Smooth muscle cell (in vitro differentiated cells): ENCODE measurements at regions not wholly inside any gene's neighbourhood (a gene's known extent, or its start where the extent isn't known, plus 50 kb on each side); places are given as distances from the start of the nearest gene placed in this dataset.

Source experiments
- DNase-seq: peaks from one replicate; lab custom pipeline; 2025; ENCODE audit not compliant: unreplicated experiment; lab: John Stamatoyannopoulos, UW
- H2AFZ ChIP-seq: fragments of 200-600 bp; sonication (generic); 2 replicates; pipeline ENCODE4 v1.6.0; 2016; ENCODE audit warnings: antibody characterized with exemption, low read depth, mild to moderate bottlenecking
- H3F3A ChIP-seq: fragments of 200-600 bp; sonication (generic); 2 replicates; pipeline ENCODE4 v1.6.0; 2017; ENCODE audit warnings: antibody characterized with exemption, low read depth
- H3K27ac ChIP-seq: fragments of 200-600 bp; sonication (generic); 2 replicates; pipeline ENCODE4 v1.5.1; 2016; ENCODE audit warnings: low read depth, mild to moderate bottlenecking
- H3K27me3 ChIP-seq: fragments of 200-600 bp; sonication (generic); 2 replicates; pipeline ENCODE4 v1.6.1; 2016; ENCODE audit warnings: low read depth, mild to moderate bottlenecking
- H3K36me3 ChIP-seq: fragments of 200-600 bp; sonication (generic); 2 replicates; pipeline ENCODE4 v1.5.1; 2016; ENCODE audit warnings: low read depth
- H3K4me1 ChIP-seq: fragments of 200-600 bp; sonication (generic); 2 replicates; pipeline ENCODE4 v1.5.1; 2016; ENCODE audit warnings: low read depth
- H3K4me2 ChIP-seq: fragments of 200-600 bp; sonication (generic); 2 replicates; pipeline ENCODE4 v1.6.0; 2016; ENCODE audit warnings: mild to moderate bottlenecking
- H3K4me3 ChIP-seq: fragments of 200-600 bp; sonication (generic); 2 replicates; pipeline ENCODE4 v1.5.1; 2016; ENCODE audit warnings: mild to moderate bottlenecking
- H3K79me2 ChIP-seq: fragments of 200-600 bp; sonication (generic); 2 replicates; pipeline ENCODE4 v1.6.0; 2016; ENCODE audit warnings: low read depth, mild to moderate bottlenecking
- H3K9ac ChIP-seq: fragments of 200-600 bp; sonication (generic); 2 replicates; pipeline ENCODE4 v1.6.0; 2016; ENCODE audit warnings: low read depth
- H3K9me3 ChIP-seq: fragments of 200-600 bp; sonication (generic); replicated peaks from 2 replicates; pipeline ENCODE4 v1.5.1; 2016; ENCODE audit warnings: low read depth
- H4K20me1 ChIP-seq: fragments of 200-600 bp; sonication (generic); 2 replicates; pipeline ENCODE4 v1.6.0; 2016; ENCODE audit warnings: low read depth
- CTCF ChIP-seq: fragments of 200-600 bp; sonication (generic); IDR thresholded peaks from 2 replicates; pipeline ENCODE4 v1.5.1; 2017; ENCODE audit warnings: borderline replicate concordance, mild to moderate bottlenecking, antibody characterized with exemption; ENCODE audit not compliant: insufficient read depth, poor library complexity, severe bottlenecking
- WGBS: methylation state at CpG from one replicate; pipeline ENCODE4 v1.1.7; 2016; ENCODE audit warnings: low lambda C conversion rate; 5-methylcytosine and 5-hydroxymethylcytosine counted together

GRCh38 chr3:117880638-117881037 is 1154.0 kb downstream of the IGSF11 start:
- Histone ChIP-seq H3K27me3 (no peaks in the 10 kb centered on the region), H3K9me3 (no peaks in the 10 kb centered on the region), H3K4me2 (no peak overlapping the region), H4K20me1 (no peaks in the 10 kb centered on the region), H3K4me3 (no peak overlapping the region), H3K9ac (no peak overlapping the region), H3K36me3 (no peaks in the 10 kb centered on the region), H3F3A (no peaks in the 10 kb centered on the region), H3K27ac (no peak overlapping the region), H3K79me2 (no peaks in the 10 kb centered on the region), H2AFZ (no peak overlapping the region), H3K4me1 (peaks cover 3% of the 10 kb centered on the region)
- no peak for DNase-seq
- 39% methylated on average over 2 of the region's 2 CpGs for WGBS
- TF ChIP-seq CTCF = no peak

- Histone ChIP-seq H2AFZ (no peak overlapping the region), H3K79me2 (no peaks in the 10 kb centered on the region), H4K20me1 (no peaks in the 10 kb centered on the region), H3K4me2 (no peak overlapping the region), H3K9me3 (no peaks in the 10 kb centered on the region), H3K4me3 (no peak overlapping the region), H3K27me3 (no peaks in the 10 kb centered on the region), H3K9ac (no peak overlapping the region), H3K36me3 (no peaks in the 10 kb centered on the region), H3K4me1 (no peaks in the 10 kb centered on the region), H3F3A (no peaks in the 10 kb centered on the region), H3K27ac (no peak overlapping the region)
- DNase-seq = no peak
- TF ChIP-seq CTCF = no peak
- WGBS = 90% methylated on average over 2 of the region's 2 CpGs
Measured at GRCh38 chr3:117881210-117881609, 1153.4 kb downstream of the IGSF11 start.

- no peak for TF ChIP-seq CTCF
- Histone ChIP-seq H3K27ac (no peak overlapping the region), H3K79me2 (no peaks in the 10 kb centered on the region), H4K20me1 (no peaks in the 10 kb centered on the region), H3K27me3 (no peaks in the 10 kb centered on the region), H3K4me2 (no peak overlapping the region), H3K9me3 (no peaks in the 10 kb centered on the region), H3K9ac (no peak overlapping the region), H3F3A (no peaks in the 10 kb centered on the region), H3K4me3 (no peak overlapping the region), H3K4me1 (peaks cover 9% of the 10 kb centered on the region), H3K36me3 (no peaks in the 10 kb centered on the region), H2AFZ (no peak overlapping the region)
- WGBS = 70% methylated on average over 5 of the region's 5 CpGs
- DNase-seq = no peak
Measured at GRCh38 chr3:117885011-117885441, 1149.6 kb downstream of the IGSF11 start.

- 55% methylated on average over 3 of the region's 3 CpGs for WGBS
- TF ChIP-seq CTCF = no peak
Measured at GRCh38 chr3:117886147-117886546, 1148.5 kb downstream of the IGSF11 start.

More at GRCh38 chr3:117886147-117886546, 1148.5 kb downstream of the IGSF11 start:
- H3F3A ChIP-seq = no peaks in the 10 kb centered on the region
- no peak overlapping the region for H3K4me3 ChIP-seq
- H3K36me3 ChIP-seq = no peaks in the 10 kb centered on the region
- no peak overlapping the region for H3K9ac ChIP-seq
- no peaks in the 10 kb centered on the region for H3K79me2 ChIP-seq
- no peak overlapping the region for H2AFZ ChIP-seq
- H3K4me1 ChIP-seq = peaks cover 9% of the 10 kb centered on the region
- H3K4me2 ChIP-seq = no peak overlapping the region
- DNase-seq = no peak
- H4K20me1 ChIP-seq = no peaks in the 10 kb centered on the region
- H3K9me3 ChIP-seq = no peaks in the 10 kb centered on the region
- H3K27me3 ChIP-seq = no peaks in the 10 kb centered on the region
- no peak overlapping the region for H3K27ac ChIP-seq
